BJ (cell line): ENCODE measurements at regions not wholly inside any gene's neighbourhood (a gene's known extent, or its start where the extent isn't known, plus 50 kb on each side); places are given as distances from the start of the nearest gene placed in this dataset.

Experiments
- CTCF ChIA-PET: fragments of 350-600 bp; formaldehyde crosslinking; extraction: SDS; loops from one replicate; lab custom pipeline; 2021; ENCODE audit warnings: antibody characterized with exemption, inconsistent platforms; lab: Yijun Ruan, JAX
- POLR2A ChIA-PET: fragments of 300-600 bp; sonication (Branson Sonifier 250); formaldehyde crosslinking; extraction: SDS; loops from one replicate; lab custom pipeline; 2021; ENCODE audit warnings: antibody characterized with exemption; lab: Charles Lee
- DNase-seq: peaks from one replicate; pipeline ENCODE4 v3.0.0-alpha.2; 2011; ENCODE audit warnings: low read depth
- H3K27me3 ChIP-seq: 2 replicates; pipeline ENCODE4 v1.6.0; 2011; ENCODE audit warnings: low read length; ENCODE audit not compliant: control insufficient read depth, insufficient read depth
- H3K36me3 ChIP-seq: 2 replicates; pipeline ENCODE4 v1.5.1; 2011; ENCODE audit warnings: low read length; ENCODE audit not compliant: control insufficient read depth, insufficient read depth
- H3K4me3 ChIP-seq: 2 replicates; pipeline ENCODE4 v1.5.1; 2011; ENCODE audit warnings: low read depth, mild to moderate bottlenecking, control low read depth, low read length
- CTCF ChIP-seq: IDR thresholded peaks from 2 replicates; pipeline ENCODE4 v1.5.1; 2011; ENCODE audit warnings: low read depth, mild to moderate bottlenecking, control low read depth, inconsistent platforms, low read length, moderate library complexity; ENCODE audit not compliant: insufficient read depth

GRCh38 chr2:156077041-156077742 is 255.3 kb downstream of the NR4A2 start:
- CTCF ChIA-PET: no interaction called here
- Histone ChIP-seq H3K27me3 (no peaks in the 10 kb centered on the region), H3K4me3 (no peak overlapping the region), H3K36me3 (no peaks in the 10 kb centered on the region)
- TF ChIP-seq CTCF: no peak
- no peak for DNase-seq
- POLR2A ChIA-PET: no interaction called here

- no peak for TF ChIP-seq CTCF
- ChIA-PET POLR2A (no interaction called here), CTCF (no interaction called here)
- no peaks in the 10 kb centered on the region for H3K36me3 ChIP-seq
- no peaks in the 10 kb centered on the region for H3K27me3 ChIP-seq
- no peak for DNase-seq
- no peak overlapping the region for H3K4me3 ChIP-seq
Measured at GRCh38 chr2:156065912-156066311, 266.6 kb downstream of the NR4A2 start.

GRCh38 chr2:156064540-156064939 is 268.0 kb downstream of the NR4A2 start:
- no peaks in the 10 kb centered on the region for H3K27me3 ChIP-seq
- ChIA-PET POLR2A (no interaction called here), CTCF (no interaction called here)

GRCh38 chr2:156057647-156058046 is 274.9 kb downstream of the NR4A2 start:
- POLR2A ChIA-PET: no interaction called here
- CTCF ChIA-PET: no interaction called here
- no peaks in the 10 kb centered on the region for H3K27me3 ChIP-seq
- no peaks in the 10 kb centered on the region for H3K36me3 ChIP-seq
- DNase-seq: no peak
- H3K4me3 ChIP-seq: no peak overlapping the region
- no peak for TF ChIP-seq CTCF

More at GRCh38 chr2:156064540-156064939, 268.0 kb downstream of the NR4A2 start:
- no peak for TF ChIP-seq CTCF
- no peak for DNase-seq
- Histone ChIP-seq H3K36me3 (no peaks in the 10 kb centered on the region), H3K4me3 (no peak overlapping the region)

- POLR2A ChIA-PET: no interaction called here
- Histone ChIP-seq H3K4me3 (no peak overlapping the region), H3K27me3 (no peaks in the 10 kb centered on the region), H3K36me3 (no peaks in the 10 kb centered on the region)
- no peak for DNase-seq
- CTCF ChIA-PET: no interaction called here
- no peak for TF ChIP-seq CTCF
Measured at GRCh38 chr2:156054983-156055382, 277.5 kb downstream of the NR4A2 start.
